ENCODE measurements at regions not wholly inside any gene's neighbourhood (a gene's known extent, or its start where the extent isn't known, plus 50 kb on each side); places are given as distances from the start of the nearest gene placed in this dataset.

DNA sequence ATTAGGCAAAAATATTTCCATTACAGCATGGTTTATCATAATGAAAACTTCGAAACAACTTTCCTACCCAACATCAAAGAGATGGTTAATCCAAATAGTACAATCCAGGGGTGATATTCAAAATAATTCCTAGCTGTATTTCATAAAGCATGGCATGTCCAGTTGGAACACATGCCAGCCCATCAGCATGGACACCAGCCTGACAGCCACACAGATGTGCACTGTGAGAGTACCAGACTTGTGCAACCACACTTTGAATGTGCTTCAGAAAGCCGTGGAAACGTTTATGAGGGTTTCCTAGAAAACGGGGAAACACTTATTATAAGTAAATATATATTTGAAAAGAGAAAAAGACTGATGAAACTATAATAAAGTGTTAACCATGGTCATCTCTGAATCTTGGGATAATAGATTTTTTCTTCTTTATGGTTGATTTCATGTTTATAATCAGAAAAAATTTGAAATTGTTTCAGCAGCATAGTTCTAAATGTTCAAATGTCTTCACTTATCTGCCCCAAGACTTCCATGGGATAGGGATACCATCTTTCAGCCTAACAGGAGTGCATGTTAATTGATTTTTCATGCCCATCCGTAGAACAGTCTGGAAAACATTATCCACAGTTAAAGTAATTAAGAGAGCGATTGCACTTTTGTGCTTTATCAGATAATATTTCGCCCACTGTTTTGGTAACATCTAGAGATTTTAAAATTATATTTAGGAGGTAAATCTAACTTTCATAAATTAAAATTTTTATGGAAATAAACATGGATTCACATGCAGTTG lies 242.6 kb upstream of the IRS2 start:
- peaks cover 4% of the 10 kb centered on the region for H3K4me1 ChIP-seq
- H3K27ac ChIP-seq, result no peak overlapping the region
- no peak overlapping the region for H3K4me3 ChIP-seq
- H3K9me3 ChIP-seq, result no peaks in the 10 kb centered on the region
- no peak for DNase-seq (ENCODE audit: extremely low spot score in 2 of 2)
- intact Hi-C loops (cut with DNase I), result no loop called here
- no peak for TF ChIP-seq POLR2AphosphoS5 (IDR thresholded peaks at IDR 0.05; ENCODE audit: insufficient read depth in 1 of 2, low read depth in 1 of 2)
- H3K36me3 ChIP-seq, result no peaks in the 10 kb centered on the region
- H3K27me3 ChIP-seq, result no peaks in the 10 kb centered on the region

DNA sequence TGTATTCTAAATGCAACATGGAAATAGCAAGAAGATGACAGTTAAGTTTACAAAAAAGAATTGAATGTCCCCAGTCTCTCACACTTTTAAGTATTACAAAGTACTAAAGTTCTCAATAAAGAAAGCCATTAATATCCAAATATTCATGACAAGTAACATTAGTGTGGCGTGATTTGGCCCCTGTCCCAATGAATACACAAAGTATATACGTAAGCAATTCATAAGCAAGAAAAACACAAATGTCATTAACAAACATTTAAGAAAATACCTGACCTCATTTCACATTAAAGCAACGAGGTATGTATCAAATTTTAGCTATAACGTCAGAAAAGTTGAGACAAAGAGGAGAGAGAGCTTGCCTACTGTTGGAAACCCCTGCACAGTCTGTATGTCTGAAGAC lies 241.9 kb upstream of the IRS2 start:
- H3K9me3 ChIP-seq, result no peaks in the 10 kb centered on the region
- no peaks in the 10 kb centered on the region for H3K36me3 ChIP-seq
- no peak for TF ChIP-seq POLR2AphosphoS5 (IDR thresholded peaks at IDR 0.05; ENCODE audit: insufficient read depth in 1 of 2, low read depth in 1 of 2)
- TF ChIP-seq POLR2A (IDR thresholded peaks at IDR 0.05), result no peak
- TF ChIP-seq, protein P1, sequence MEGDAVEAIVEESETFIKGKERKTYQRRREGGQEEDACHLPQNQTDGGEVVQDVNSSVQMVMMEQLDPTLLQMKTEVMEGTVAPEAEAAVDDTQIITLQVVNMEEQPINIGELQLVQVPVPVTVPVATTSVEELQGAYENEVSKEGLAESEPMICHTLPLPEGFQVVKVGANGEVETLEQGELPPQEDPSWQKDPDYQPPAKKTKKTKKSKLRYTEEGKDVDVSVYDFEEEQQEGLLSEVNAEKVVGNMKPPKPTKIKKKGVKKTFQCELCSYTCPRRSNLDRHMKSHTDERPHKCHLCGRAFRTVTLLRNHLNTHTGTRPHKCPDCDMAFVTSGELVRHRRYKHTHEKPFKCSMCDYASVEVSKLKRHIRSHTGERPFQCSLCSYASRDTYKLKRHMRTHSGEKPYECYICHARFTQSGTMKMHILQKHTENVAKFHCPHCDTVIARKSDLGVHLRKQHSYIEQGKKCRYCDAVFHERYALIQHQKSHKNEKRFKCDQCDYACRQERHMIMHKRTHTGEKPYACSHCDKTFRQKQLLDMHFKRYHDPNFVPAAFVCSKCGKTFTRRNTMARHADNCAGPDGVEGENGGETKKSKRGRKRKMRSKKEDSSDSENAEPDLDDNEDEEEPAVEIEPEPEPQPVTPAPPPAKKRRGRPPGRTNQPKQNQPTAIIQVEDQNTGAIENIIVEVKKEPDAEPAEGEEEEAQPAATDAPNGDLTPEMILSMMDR (IDR thresholded peaks at IDR 0.05), result no peak
- no peak overlapping the region for H3K27ac ChIP-seq
- H3K27me3 ChIP-seq, result no peaks in the 10 kb centered on the region
- peaks cover 4% of the 10 kb centered on the region for H3K4me1 ChIP-seq
- intact Hi-C loops (cut with DNase I), result no loop called here
- no peak for DNase-seq (ENCODE audit: extremely low spot score in 2 of 2)
- H3K4me3 ChIP-seq, result no peak overlapping the region

DNA sequence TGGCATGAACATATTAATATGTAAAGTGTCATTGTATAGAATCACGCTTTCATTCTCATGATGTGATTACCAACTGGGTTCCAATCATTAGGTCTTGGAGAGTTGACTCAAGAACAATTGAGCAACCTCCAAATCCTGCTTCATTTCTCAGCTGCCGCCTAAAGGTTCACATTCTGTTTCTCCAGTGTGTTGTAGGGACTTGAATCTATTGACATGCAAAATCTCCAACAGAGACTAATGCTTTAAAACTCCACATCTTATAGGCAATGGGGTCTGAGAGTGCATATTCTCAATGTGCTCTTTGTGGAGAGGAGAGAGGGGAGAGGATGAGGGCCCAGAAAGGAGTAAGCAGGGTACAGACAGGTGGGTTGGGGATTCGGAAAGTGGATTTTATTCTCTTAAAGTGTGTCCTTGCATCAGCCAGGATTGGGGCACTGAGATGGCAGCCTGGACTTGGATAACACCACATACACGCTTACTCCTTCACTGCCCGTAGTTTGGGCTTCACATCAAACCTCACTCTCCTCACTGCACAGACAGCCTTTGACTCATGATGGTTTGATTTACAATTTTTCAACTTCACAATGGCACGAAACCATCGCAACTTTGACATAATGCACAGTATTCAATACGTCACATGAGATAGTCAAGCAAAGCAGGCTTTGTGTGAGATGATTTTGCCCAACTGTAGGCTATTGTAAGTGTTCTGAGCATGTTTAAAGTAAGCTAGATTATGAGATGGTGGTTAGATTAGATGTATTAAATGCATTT lies 241.3 kb upstream of the IRS2 start:
- Histone ChIP-seq H3K4me1 (peaks cover 4% of the 10 kb centered on the region), H3K4me3 (no peak overlapping the region), H3K9me3 (no peaks in the 10 kb centered on the region), H3K27me3 (no peaks in the 10 kb centered on the region), H3K36me3 (no peaks in the 10 kb centered on the region), H3K27ac (no peak overlapping the region)
- TF ChIP-seq POLR2A (IDR thresholded peaks at IDR 0.05) (no peak), POLR2AphosphoS5 (IDR thresholded peaks at IDR 0.05; ENCODE audit: insufficient read depth in 1 of 2, low read depth in 1 of 2) (no peak)
- TF ChIP-seq, protein P1 (IDR thresholded peaks at IDR 0.05), result no peak
- intact Hi-C loops (cut with DNase I), result no loop called here
- DNase-seq (ENCODE audit: extremely low spot score in 2 of 2), result no peak

DNA sequence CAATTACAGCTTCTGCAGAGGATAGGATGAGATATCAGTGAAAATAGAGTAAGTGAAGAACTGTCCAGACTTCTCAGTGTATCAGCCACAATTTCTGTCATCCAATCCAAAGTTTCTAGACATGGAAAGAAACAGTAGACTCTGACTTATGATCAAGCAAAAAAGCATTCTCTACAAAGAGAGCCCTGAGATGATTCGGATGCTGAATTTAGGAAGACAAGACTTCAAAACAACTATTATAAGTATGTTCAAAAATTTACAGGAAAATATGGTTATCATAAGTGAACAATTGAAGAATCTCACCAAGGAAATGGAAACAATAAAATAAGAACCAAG lies 238.2 kb upstream of the IRS2 start:
- Histone ChIP-seq H3K36me3 (no peaks in the 10 kb centered on the region), H3K27ac (peak overlapping the region; percentile 69), H3K4me3 (no peak overlapping the region), H3K27me3 (no peaks in the 10 kb centered on the region), H3K4me1 (peaks cover 4% of the 10 kb centered on the region), H3K9me3 (no peaks in the 10 kb centered on the region)
- intact Hi-C loops (cut with DNase I), result no loop called here
- no peak for DNase-seq (ENCODE audit: extremely low spot score in 2 of 2)
- no peak for TF ChIP-seq POLR2AphosphoS5 (IDR thresholded peaks at IDR 0.05; ENCODE audit: insufficient read depth in 1 of 2, low read depth in 1 of 2)
- TF ChIP-seq, protein P1 (IDR thresholded peaks at IDR 0.05), result no peak
- no peak for TF ChIP-seq POLR2A (IDR thresholded peaks at IDR 0.05)

DNA sequence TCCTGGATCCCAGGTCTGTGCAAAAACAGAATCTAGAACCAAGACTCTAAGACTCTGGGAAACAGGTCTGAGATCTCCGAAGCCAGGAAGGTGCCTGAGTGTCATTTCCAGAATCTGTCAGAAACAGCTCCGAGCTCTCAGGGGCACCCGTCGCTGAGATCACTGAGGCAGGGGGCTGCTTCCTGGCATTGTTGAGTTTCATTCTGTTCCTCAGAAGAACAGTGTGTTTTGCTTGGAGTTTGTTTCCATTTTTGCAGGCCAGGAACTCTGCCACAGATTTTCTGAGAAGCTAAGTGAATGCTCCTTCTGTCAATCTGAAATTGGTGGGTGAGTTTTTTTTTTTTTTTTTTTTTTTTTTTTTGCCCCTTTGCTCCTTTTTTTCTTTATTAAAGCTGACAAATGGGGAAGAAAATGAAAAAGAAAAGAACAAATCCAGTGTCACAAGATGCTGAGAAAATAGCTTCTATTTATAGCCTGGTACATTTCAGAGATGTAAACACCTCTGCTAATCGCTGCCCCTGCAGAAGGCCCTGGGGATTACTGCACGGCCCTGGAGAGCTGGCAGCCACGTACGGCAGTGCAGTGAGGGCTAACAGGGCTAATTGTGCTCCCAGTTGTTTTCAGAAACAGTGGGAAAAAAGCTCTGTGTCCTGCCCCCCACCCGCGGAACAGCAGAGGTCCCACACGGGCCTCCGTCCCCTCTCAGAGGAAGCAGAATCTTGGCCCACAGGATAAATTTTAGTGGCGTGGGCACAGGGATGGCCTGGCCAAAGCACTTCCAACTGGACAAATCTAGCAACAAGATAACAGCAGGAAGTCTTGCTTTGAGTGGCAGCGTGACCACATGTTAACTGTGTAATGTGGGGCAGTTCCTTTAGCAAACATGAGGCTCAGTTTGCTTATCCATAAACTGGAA lies 237.6 kb upstream of the IRS2 start:
- Histone ChIP-seq H3K4me1 (peaks cover 4% of the 10 kb centered on the region), H3K27ac (peak overlapping the region; percentile 69), H3K36me3 (no peaks in the 10 kb centered on the region), H3K4me3 (no peak overlapping the region), H3K27me3 (no peaks in the 10 kb centered on the region), H3K9me3 (no peaks in the 10 kb centered on the region)
- intact Hi-C loops (cut with DNase I), result no loop called here
- DNase-seq (ENCODE audit: extremely low spot score in 2 of 2), result no peak
- TF ChIP-seq POLR2A (IDR thresholded peaks at IDR 0.05) (no peak), POLR2AphosphoS5 (IDR thresholded peaks at IDR 0.05; ENCODE audit: insufficient read depth in 1 of 2, low read depth in 1 of 2) (no peak)
- TF ChIP-seq, protein P1 (IDR thresholded peaks at IDR 0.05), result no peak

Data from vagina (tissue), 2 donors.